NCI-H1694 treated with DMSO at 0.1 percent for 48 hours (cell line): ENCODE measurements at regions not wholly inside any gene's neighbourhood (a gene's known extent, or its start where the extent isn't known, plus 50 kb on each side); places are given as distances from the start of the nearest gene placed in this dataset.
"Not testable (repeated sequence)": the region's sequence is repeated elsewhere in the genome, so short reads cannot be mapped to it uniquely, and the experiment has no call there.

Experiments
- DNase-seq: peaks from one replicate; lab custom pipeline; 2025; lab: John Stamatoyannopoulos, UW

DNA sequence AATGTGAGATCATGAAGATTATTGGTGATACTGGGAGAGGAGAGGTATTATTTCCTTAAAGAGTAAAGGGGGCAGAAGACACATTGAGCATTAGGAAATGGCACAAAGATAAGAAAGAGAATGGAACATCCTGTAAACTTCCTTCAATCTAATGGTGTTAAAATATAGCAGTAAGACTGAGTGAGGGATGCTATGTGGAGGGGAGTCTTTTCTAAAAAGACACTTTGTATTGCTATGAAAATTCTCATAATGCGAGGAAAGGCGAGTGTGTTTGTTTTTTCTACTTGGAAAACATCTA lies 405.2 kb downstream of the ARL4A start:
- DNase-seq: no peak

DNA sequence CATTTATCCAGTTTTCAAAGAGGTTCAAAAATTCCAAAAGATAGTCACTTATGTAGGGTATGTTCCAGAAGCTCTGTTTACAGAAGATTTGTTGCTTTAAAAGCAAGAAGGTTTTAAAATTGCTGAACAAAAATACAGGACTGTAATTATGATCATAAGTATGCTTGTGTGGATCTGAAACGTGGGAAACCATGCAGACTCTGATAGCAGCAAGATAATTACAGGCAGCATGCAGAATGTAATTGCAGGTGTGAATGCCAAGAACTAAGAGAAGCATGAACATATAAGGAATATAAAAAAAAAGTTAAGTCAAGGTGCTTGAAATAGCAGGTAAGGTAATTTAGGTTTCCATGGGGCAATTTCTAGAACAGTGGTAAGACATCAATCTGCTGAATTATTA lies 405.7 kb downstream of the ARL4A start:
- no peak for DNase-seq

DNA sequence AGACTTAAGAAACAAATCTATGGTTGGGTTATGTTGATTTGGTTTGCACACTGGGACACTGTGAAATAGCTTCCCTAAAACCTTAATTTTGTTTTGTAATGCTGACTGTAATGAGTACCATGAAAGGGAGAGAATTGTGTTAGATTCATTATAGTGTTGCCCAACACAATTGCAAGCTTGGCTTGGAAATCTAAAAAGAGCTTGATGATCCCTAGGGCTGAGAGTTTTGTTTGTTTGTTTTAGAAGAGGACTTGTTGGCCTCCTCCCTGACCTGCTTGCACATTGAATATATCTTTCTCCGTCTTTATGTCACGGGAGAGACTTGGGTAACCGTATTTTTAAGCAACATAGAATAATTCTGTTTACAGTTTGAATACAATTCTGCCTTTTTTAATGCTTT lies 410.1 kb downstream of the ARL4A start:
- DNase-seq: no peak

DNA sequence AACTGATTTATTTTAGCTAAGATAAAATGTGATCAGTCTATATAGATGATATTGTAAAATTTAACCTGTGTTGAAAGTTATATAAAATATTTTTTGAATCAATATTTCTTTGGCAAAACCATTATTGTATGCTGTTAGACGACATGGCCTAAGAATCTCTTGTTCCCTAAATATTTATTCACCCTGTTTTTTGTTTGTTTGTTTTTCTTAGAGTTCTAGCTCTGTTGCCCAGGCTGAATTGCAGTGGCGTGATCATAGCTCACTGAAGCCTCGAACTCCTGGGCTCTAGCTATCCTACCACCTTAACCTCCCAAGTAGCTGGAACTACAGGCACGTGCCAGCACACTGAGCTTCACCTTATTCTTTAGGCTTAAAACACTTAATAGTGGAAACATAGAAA lies 410.7 kb downstream of the ARL4A start:
- no peak for DNase-seq

DNA sequence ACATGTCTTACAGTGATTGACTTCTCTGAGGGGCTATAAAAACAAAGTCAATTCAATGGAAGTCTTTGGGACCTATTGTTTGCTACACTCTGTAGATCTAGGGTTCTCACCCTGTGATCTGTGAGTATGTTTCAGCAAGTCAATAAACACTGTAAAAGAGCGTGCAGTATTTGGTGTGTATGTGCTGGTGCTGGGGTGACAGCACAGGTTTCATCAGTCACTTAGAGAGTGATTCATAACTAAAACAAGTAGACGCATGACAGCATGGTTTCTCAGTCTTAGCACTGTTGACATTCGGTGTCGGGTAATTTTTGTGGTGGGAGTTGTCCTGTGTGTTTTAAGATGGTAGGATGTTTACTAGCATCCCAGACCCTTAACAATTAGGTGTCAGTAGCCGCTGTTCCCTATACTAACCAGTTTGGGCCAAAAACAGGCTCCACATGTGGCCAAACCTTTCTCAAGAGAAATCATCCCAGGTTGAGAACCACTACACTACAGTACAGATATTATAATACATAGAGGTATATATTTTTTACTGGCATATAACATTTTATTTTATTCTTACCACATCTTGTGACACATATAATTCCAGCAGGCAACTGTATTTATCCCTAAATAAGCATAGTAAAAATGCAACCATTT lies 411.8 kb downstream of the ARL4A start:
- DNase-seq: no peak

DNA sequence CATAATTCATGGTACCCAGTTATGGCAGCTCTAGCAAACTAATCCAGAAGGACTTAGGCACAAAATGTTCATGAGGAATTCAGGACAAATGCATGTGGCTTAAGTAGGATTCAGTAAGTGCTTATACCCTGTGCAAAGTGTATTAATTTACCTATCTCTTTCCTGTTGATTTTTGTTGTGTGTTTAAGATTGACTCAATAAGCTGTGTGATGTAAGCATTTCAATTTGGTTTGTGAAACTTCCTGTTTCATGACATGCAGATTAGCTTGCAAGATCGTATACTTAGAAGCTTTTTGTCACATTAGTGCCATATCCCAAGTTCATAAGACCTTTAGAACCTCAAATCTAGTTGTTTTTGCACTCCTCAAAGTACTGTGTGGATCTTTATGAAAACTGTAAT lies 416.7 kb downstream of the ARL4A start:
- no peak for DNase-seq

DNA sequence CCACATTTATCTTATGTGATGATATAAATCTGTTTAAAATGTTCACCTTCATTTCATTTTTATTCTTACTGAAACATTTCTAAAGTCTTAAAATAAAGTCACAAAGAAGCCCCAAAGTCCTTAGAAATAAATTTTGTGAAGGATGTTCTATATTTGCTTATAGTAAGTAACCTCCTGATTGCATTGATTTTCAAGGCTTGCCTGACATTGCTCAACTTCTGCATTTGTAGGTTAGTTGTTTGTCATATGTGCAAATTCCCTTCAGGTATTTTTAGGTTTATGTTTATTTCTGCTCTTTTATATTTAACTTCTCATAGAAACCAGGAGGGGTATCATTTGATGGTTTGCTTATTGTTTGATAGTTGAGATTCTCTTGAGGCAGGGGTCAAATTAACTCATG lies 417.8 kb downstream of the ARL4A start:
- no peak for DNase-seq

DNA sequence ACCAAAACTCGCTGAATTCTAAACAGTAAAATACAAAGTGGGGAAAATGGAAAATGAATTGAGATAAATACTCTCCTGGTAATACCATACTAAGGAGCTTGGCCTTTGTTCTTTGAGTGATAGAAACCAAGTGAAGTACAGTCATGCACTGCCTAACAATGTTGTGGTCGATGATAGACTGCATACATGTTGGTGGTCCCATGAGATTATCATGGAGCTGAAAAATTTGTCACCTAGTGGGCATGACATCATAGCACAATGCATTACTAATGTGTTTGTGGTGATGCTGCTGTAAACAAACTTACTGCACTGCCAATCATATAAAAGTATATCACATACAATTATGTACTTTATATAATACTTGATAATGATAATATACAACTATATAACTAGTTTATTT lies 419.1 kb downstream of the ARL4A start:
- no peak for DNase-seq

DNA sequence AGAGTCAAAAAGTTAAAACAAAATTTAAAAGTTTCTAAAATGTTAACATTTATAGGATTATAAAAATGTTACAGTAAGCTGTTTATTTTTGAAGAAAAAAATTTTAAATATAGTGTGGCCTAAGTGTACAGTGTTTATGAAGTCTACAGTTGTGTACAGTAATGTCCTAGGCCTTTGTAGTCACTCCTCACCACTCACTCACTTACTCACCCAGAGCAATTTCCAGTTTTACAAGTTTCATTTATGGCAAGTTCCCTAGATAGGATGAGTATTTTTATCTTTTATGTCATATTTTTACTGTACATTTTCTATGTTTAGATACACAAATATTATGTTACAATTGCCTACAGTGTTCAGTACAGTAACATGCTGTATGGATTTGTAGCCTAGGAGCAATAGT lies 419.9 kb downstream of the ARL4A start:
- no peak for DNase-seq

DNA sequence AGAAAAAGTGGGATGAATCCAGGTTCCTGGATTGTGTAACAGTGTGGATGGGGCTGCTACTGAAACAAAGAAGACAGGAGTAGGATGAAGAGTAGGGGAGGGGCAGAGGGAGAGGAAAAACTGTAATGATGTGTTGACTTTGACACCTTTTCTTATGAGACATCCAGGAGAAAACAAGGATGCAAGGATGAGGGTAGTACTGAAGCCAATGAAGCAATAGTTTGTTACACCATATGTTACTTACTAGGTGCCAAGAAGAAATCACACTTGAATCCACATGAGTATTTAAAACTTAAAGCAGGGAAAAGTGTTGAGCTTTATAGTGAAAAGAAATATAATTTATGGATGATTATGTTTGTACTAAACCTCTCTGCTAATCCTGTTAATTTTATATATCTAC lies 420.6 kb downstream of the ARL4A start:
- DNase-seq: no peak

DNA sequence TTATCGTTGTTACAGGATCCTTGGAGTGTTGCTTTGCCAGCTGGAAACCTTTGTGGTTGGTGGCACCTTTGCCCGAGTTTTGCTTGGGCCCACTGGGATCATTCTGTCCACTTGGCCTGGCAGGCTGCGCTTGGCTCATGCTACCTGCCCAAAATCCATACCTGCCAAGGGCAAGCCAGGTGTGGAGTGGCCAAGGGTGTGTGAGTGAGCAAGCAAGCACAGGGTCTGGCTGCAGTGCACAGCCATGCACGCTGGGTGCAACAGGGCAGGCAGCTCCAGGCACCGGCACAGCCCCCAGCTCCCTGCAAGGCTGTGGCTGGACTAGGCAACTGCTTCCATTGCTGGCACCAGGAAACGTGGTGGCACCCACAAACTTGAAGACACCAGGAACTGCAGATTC lies 421.8 kb downstream of the ARL4A start:
- no peak for DNase-seq

DNA sequence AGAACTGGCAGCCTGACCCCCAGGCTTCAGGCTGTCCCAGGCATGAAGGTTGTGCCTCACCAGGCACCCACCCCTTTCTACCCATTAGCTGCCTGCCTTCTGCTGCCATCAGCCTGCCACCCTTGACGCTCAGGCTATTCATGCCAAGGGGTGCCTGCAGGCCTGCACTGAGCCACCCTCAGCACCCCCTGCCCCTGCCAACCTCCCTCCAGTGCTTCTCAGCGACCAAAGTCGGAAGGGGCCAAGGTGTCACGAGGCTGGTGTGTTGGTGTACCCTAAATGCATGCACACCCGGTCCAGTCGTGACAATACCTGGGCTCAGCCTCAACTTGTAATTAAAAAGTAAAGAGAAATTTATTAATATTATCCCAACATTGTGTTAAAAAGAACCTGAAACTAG lies 422.7 kb downstream of the ARL4A start:
- no peak for DNase-seq

DNA sequence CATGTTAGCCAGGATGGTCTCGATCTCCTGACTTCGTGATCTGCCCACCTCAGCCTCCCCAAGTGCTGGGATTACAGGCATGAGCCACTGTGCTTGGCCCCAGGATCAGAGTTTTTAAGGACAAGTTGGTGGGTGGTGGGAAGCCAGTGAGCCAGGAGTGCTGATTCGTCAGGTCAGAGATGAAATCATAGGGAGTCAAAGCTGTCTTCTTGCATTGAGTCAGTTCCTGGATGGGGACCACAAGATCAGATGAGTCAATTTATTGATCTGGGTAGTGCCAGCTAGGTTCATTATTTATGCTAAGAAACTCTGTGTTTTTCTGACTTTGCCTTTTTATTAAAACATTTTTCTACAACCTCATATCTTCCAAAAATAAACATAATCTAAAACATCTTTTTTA lies 423.8 kb downstream of the ARL4A start:
- no peak for DNase-seq

DNA sequence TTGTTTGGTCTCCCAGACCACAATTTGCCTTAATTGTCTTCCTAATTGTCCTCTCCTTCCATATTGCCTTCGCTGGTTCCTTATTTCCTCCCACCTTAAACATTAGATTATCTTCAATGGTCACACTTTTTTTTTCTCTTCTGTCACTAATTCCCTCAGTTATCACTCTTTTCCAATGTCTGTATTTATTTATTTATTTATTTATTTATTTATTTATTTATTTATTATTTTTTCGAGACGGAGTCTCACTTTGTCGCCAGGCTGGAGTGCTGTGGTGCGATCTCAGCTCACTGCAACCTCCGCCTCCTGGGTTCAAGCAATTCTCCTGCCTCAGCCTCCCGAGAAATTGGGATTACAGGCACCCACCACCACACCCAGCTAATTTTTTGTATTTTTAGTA lies 426.8 kb downstream of the ARL4A start:
- not testable (repeated sequence) for DNase-seq

DNA sequence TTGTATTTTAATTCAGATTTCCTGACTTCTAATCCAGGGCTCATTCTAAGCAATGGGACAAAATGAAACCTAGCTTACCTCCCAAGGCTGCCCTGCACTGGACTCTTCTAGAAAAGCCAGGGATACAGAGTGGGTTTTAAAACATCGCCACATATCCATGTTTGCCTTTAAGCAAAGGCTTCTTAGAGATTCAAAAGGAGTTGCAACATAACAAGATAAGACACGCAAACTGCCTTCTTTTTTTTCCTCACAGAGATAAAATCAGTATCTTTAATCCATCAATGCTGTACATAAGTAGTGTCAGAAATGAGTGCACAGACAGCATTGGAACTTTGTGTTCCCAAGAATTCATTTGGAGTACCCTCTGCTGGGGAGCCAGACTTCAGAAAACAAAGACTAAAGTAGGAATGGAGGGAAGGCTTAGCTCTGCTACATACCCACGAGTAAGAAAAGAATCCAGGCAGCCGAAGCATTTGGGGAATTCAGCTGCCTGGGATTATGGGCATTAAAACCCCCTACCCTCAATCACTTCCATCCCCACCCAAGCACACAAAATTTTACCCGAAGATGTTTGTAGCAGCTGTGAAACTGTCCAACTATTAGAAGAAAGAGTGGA lies 427.8 kb downstream of the ARL4A start:
- DNase-seq: no peak

DNA sequence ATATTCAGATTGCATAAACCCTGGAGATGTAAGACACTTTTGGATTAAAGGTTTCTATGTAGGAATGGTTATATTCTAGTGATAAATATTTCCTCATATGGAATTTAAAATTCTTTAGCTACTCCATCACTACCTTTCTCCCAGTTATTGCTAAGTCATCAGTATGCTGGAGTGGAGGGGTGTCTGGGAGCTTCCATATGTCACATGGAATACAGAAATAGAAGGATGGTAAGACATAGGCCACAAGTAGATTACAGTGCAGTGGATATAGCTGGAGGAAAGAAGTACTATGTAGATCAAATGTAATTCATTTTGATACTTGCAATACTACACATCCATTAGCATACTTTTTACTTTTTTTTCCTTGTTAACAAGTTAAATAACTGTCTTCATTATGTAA lies 428.4 kb downstream of the ARL4A start:
- no peak for DNase-seq

DNA sequence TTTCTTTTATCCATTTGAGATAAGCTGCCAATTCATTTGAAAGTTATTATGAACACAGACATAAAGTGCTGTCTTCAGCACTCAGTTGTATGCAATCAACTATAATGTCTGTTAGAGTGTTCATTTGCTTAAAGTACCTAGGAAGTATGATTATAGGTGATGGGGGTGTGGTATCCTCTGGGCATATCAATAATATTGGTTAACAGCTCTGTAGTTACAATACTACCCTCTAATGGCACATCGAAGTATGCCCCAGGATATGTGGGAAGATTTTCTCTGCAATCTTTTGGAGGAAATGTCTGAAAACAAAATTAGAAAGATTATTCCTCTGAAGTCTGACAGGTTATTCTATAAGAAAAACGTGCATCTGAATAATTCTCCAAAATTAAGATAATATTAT lies 429.7 kb downstream of the ARL4A start:
- DNase-seq: peak; percentile 2

DNA sequence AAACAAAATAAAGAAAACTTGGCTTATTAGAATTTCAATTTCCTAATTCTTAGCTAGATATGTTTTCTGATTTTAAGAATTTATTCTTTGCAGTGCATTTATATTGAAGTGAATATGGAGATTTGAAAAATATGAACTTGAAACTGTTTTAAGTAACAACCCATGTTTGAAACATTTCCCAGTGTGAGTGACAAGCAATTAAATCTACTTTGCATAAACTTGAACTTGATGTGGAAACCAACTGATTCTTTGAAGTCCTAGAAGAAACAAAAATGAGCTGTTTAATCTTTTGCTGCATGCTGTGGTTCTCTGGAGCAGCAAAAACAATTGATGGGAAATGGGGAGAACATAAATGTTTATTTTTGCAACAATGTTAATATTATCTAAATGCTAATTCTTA lies 430.2 kb downstream of the ARL4A start:
- no peak for DNase-seq

DNA sequence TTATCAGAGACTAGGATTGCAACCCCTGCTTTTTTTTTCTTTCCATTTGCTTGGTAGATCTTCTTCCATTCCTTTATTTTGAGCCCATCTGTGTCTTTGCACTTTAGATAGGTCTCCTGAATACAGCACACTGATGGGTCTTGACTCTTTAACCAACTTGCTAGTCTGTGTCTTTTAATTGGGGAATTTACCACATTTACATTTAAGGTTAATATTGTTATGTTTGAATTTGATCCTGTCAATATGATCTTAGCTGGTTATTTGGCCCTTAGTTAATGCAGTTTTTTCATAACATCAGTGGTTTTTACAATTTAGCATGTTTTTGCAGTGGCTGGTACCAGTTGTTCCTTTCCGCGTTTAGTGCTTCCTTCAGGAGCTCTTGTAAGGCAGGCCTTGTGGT lies 437.2 kb downstream of the ARL4A start:
- not testable (repeated sequence) for DNase-seq

DNA sequence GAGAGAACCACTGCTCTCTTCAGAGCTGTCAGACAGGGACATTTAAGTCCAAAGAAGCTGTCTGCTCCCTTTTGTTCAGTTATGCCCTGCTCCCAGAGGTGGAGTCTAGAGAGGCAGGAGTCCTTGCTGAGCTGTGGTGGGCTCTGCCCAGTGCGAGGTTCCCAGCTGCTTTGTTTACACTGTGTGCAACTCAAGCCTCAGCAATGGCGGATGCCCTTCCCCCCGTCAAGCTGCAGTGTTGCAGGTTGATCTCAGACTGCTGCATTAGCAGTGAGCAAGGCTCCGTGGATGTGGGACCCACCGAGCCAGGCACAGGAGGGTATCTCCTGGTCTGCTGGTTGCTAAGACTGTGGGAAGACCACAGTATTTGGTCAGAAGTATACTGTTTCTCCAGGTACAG lies 438.9 kb downstream of the ARL4A start:
- DNase-seq: no peak

DNA sequence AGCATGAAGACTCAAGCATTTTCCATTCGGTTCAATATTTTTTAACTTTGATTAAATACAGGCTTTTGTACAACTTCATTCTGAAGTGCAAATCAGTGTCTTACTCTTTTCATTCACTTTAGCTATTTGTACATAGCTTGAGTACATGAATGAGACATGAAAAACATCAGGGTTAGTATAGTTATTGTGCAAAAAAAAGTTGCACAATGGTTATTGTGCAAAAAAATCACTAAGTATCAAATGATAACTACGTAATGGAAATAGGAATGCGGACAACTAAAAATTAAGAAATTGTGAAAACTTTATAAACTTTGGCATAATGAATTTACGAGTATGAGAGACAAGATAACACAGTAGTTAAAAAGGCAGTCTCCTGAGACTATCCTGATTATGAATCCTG lies 442.9 kb downstream of the ARL4A start:
- DNase-seq: no peak

DNA sequence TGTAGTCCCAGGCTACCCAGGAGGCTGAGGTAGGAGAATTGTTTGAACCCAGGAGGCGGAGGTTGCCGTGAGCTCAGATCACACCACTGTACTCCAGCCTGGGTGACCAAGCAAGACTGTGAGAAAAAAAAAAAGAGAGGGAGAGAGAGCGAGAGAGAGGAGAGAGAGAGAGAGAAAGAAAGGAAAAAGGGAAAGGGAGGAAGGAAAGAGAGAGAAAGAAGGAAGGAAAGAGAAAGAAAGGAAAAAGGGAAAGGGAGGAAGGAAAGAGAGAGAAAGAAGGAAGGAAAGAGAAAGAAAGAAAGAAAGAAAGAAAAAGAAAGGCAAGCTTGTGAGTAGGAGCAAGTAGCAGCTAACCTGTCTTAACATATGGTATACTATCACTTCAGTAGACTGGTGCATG lies 443.5 kb downstream of the ARL4A start:
- DNase-seq: not testable (repeated sequence)

DNA sequence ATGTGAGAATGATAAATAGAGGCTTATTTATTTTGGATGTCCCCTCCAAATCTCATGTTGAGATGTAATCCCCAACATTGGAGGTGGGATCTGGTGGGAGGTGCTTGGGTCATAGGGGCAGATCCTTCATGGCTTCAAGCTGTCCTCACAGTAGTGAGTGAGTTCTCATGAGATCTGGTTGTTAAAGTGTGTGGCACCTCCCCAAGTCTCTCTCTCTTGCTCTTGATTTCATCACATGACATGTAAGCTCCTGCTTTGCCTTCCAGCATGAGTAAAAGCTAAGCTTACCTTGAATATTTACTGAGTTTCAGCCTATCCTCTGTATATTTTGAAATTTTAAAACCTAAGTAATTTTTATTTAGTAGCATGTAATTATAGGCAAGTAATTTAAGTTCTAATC lies 444.9 kb downstream of the ARL4A start:
- DNase-seq: no peak

DNA sequence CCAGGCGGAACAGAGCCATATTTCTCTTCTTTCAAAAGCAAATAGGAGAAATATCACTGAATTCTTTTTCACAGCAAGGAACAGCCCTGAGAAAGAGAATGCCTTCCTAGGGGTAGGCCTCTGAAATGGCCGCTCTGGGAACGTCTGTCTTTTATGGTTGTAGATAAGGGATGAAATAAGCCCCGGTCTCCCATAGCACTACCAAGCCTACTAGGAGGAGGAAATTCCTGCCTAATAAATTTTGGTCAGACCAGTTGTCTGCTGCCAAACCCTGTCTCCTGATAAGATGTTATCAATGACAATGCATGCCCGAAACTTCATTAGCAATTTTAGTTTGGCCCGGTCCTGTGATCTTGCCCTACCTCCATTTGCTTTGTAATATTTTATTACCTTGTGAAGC lies 448.9 kb downstream of the ARL4A start:
- not testable (repeated sequence) for DNase-seq

DNA sequence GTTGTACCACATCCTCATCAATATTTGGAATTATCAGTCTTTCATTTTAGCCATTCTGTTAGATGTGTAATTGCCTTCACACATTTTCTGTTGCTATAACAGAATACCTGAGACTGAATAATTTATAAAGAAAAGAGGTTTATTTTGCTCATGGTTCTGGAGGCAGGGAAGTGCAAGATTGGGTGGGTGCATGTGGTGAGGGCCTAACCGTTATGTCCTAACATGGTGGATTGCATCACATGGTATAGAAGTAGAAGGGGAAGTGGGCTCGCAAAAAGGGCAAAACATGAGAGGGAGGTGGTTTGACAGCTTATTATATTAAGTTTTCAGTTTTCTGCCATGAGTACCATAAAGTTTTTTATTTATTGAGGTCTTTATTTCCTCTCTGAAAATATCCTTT lies 452.0 kb downstream of the ARL4A start:
- DNase-seq: no peak
